ENCODE measurements at regions not wholly inside any gene's neighbourhood (a gene's known extent, or its start where the extent isn't known, plus 50 kb on each side); places are given as distances from the start of the nearest gene placed in this dataset.
"Not testable (repeated sequence)": the region's sequence is repeated elsewhere in the genome, so short reads cannot be mapped to it uniquely, and the experiment has no call there.

DNA sequence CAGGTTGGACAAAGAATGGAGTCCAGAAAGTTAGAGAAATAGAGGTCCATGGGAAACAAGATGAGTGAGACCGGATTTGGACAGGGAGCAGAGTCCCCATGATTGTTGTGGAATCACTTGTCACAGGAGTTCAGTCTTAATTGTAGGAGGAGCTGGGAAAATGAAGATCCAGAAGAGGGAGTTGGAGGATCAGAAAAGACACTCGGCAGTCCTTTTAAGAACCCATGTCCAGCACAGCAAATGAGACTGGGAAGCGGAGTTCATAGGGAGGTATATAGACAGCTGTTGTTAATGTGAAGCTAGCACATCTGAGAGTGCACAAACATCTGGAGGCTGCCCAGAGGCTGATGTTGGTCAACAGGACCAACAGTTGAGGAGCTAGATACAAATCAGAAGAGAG is 111.4 kb upstream of the RXFP1 start:
- no peaks in the 10 kb centered on the region for H3K36me3 ChIP-seq (ENCODE audit: control insufficient read depth in 2 of 2, extremely low read depth in 1 of 2, insufficient read depth in 2 of 2, low read length in 2 of 2)
- no peak overlapping the region for H3K4me3 ChIP-seq (ENCODE audit: control insufficient read depth in 2 of 3, extremely low read depth in 1 of 3, insufficient read depth in 2 of 3, low read depth in 1 of 3, low read length in 3 of 3)
- no peak overlapping the region for H2AFZ ChIP-seq (ENCODE audit: control insufficient read depth, low read length)
- no peak overlapping the region for H3K4me2 ChIP-seq (ENCODE audit: control insufficient read depth, extremely low read depth, insufficient read depth, low read depth, low read length)
- no peaks in the 10 kb centered on the region for H4K20me1 ChIP-seq (ENCODE audit: control insufficient read depth, extremely low read depth, insufficient read depth, low read length)
- no peak overlapping the region for H3K27ac ChIP-seq (ENCODE audit: control insufficient read depth, insufficient read depth, low read length)
- H3K9me1 ChIP-seq (ENCODE audit: control insufficient read depth, extremely low read depth, insufficient read depth, low read length) = no peaks in the 10 kb centered on the region
- no peaks in the 10 kb centered on the region for H3K79me2 ChIP-seq (ENCODE audit: control insufficient read depth, insufficient read depth, low read length)
- FAIRE-seq (peak; percentile 82), DNase-seq (ENCODE audit: low read depth, low spot score) (no peak)
- H3K4me1 ChIP-seq (ENCODE audit: control insufficient read depth, extremely low read depth, insufficient read depth, low read length) = no peaks in the 10 kb centered on the region
- H3K9me3 ChIP-seq (ENCODE audit: control insufficient read depth, low read depth, low read length) = no peaks in the 10 kb centered on the region
- H3K9ac ChIP-seq (ENCODE audit: control insufficient read depth, extremely low read depth, insufficient read depth, low read length) = no peak overlapping the region
- TF ChIP-seq, protein P1, sequence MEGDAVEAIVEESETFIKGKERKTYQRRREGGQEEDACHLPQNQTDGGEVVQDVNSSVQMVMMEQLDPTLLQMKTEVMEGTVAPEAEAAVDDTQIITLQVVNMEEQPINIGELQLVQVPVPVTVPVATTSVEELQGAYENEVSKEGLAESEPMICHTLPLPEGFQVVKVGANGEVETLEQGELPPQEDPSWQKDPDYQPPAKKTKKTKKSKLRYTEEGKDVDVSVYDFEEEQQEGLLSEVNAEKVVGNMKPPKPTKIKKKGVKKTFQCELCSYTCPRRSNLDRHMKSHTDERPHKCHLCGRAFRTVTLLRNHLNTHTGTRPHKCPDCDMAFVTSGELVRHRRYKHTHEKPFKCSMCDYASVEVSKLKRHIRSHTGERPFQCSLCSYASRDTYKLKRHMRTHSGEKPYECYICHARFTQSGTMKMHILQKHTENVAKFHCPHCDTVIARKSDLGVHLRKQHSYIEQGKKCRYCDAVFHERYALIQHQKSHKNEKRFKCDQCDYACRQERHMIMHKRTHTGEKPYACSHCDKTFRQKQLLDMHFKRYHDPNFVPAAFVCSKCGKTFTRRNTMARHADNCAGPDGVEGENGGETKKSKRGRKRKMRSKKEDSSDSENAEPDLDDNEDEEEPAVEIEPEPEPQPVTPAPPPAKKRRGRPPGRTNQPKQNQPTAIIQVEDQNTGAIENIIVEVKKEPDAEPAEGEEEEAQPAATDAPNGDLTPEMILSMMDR (optimal IDR thresholded peaks at IDR 0.05 in 1 of 3, IDR thresholded peaks at IDR 0.05 in 1 of 3, conservative IDR thresholded peaks at IDR 0.05 in 1 of 3; ENCODE audit: extremely low read depth in 1 of 3, insufficient read depth in 2 of 3, low read length in 3 of 3) = peak; percentile 5 to 42 (median 38)
- TF ChIP-seq EZH2 (IDR thresholded peaks at IDR 0.05; ENCODE audit: low read length) = no peak
- dilution Hi-C loops (cut with MboI; ENCODE audit: extremely low pct_ligation_motif_present, low sequenced_read_pairs) = no loop called here
- no peaks in the 10 kb centered on the region for H3K27me3 ChIP-seq (ENCODE audit: control insufficient read depth, extremely low read depth, insufficient read depth, low read length)

GRCh38 chr4:158411269-158411668 is 110.4 kb upstream of the RXFP1 start:
- no peaks in the 10 kb centered on the region for H3K4me1 ChIP-seq (ENCODE audit: control insufficient read depth, extremely low read depth, insufficient read depth, low read length)
- H3K36me3 ChIP-seq (ENCODE audit: control insufficient read depth in 2 of 2, extremely low read depth in 1 of 2, insufficient read depth in 2 of 2, low read length in 2 of 2) = no peaks in the 10 kb centered on the region
- no peaks in the 10 kb centered on the region for H3K27me3 ChIP-seq (ENCODE audit: control insufficient read depth, extremely low read depth, insufficient read depth, low read length)
- DNase-seq (ENCODE audit: low read depth, low spot score) (no peak), FAIRE-seq (no peak)
- H3K9ac ChIP-seq (ENCODE audit: control insufficient read depth, extremely low read depth, insufficient read depth, low read length) = no peak overlapping the region
- no peaks in the 10 kb centered on the region for H3K9me3 ChIP-seq (ENCODE audit: control insufficient read depth, low read depth, low read length)
- no peak overlapping the region for H2AFZ ChIP-seq (ENCODE audit: control insufficient read depth, low read length)
- no peaks in the 10 kb centered on the region for H3K79me2 ChIP-seq (ENCODE audit: control insufficient read depth, insufficient read depth, low read length)
- no peak overlapping the region for H3K4me3 ChIP-seq (ENCODE audit: control insufficient read depth in 2 of 3, extremely low read depth in 1 of 3, insufficient read depth in 2 of 3, low read depth in 1 of 3, low read length in 3 of 3)
- dilution Hi-C loops (cut with MboI; ENCODE audit: extremely low pct_ligation_motif_present, low sequenced_read_pairs) = no loop called here
- no peak for TF ChIP-seq EZH2 (IDR thresholded peaks at IDR 0.05; ENCODE audit: low read length)
- TF ChIP-seq, protein P1 (optimal IDR thresholded peaks at IDR 0.05 in 1 of 3, IDR thresholded peaks at IDR 0.05 in 1 of 3, conservative IDR thresholded peaks at IDR 0.05 in 1 of 3; ENCODE audit: extremely low read depth in 1 of 3, insufficient read depth in 2 of 3, low read length in 3 of 3) = no peak
- H3K27ac ChIP-seq (ENCODE audit: control insufficient read depth, insufficient read depth, low read length) = no peak overlapping the region
- no peak overlapping the region for H3K4me2 ChIP-seq (ENCODE audit: control insufficient read depth, extremely low read depth, insufficient read depth, low read depth, low read length)
- H4K20me1 ChIP-seq (ENCODE audit: control insufficient read depth, extremely low read depth, insufficient read depth, low read length) = no peaks in the 10 kb centered on the region
- H3K9me1 ChIP-seq (ENCODE audit: control insufficient read depth, extremely low read depth, insufficient read depth, low read length) = no peaks in the 10 kb centered on the region

- H3K9ac ChIP-seq (ENCODE audit: control insufficient read depth, extremely low read depth, insufficient read depth, low read length); H3K9me1 ChIP-seq (ENCODE audit: control insufficient read depth, extremely low read depth, insufficient read depth, low read length); H3K4me3 ChIP-seq (ENCODE audit: control insufficient read depth in 2 of 3, extremely low read depth in 1 of 3, insufficient read depth in 2 of 3, low read depth in 1 of 3, low read length in 3 of 3); dilution Hi-C loops (cut with MboI; ENCODE audit: extremely low pct_ligation_motif_present, low sequenced_read_pairs); H3K79me2 ChIP-seq (ENCODE audit: control insufficient read depth, insufficient read depth, low read length); H3K4me1 ChIP-seq (ENCODE audit: control insufficient read depth, extremely low read depth, insufficient read depth, low read length); H3K36me3 ChIP-seq (ENCODE audit: control insufficient read depth in 2 of 2, extremely low read depth in 1 of 2, insufficient read depth in 2 of 2, low read length in 2 of 2); DNase-seq (ENCODE audit: low read depth, low spot score); H3K9me3 ChIP-seq (ENCODE audit: control insufficient read depth, low read depth, low read length); H3K4me2 ChIP-seq (ENCODE audit: control insufficient read depth, extremely low read depth, insufficient read depth, low read depth, low read length); H3K27me3 ChIP-seq (ENCODE audit: control insufficient read depth, extremely low read depth, insufficient read depth, low read length); H2AFZ ChIP-seq (ENCODE audit: control insufficient read depth, low read length); FAIRE-seq; H4K20me1 ChIP-seq (ENCODE audit: control insufficient read depth, extremely low read depth, insufficient read depth, low read length); H3K27ac ChIP-seq (ENCODE audit: control insufficient read depth, insufficient read depth, low read length): not testable (repeated sequence)
These were observed 103.0 kb upstream of the RXFP1 start for GRCh38 chr4:158418679-158419078.
